Neural cell (in vitro differentiated cells): ENCODE measurements at regions not wholly inside any gene's neighbourhood (a gene's known extent, or its start where the extent isn't known, plus 50 kb on each side); places are given as distances from the start of the nearest gene placed in this dataset.

ENCODE experiments used
- H2AFZ ChIP-seq: fragments of 200-600, 300-800 bp; sonication (generic), shearing (Covaris generic); 2 replicates; pipeline ENCODE4 v1.6.0; 2014; ENCODE audit warnings: low read depth, mild to moderate bottlenecking, antibody characterized with exemption, low read length, moderate library complexity
- H3F3A ChIP-seq: fragments of 200-600 bp; shearing (Covaris generic); 2 replicates; pipeline ENCODE4 v1.6.1; 2016; ENCODE audit warnings: mild to moderate bottlenecking, moderate library complexity, mixed read lengths, antibody characterized with exemption, low read length; ENCODE audit not compliant: insufficient read depth, poor library complexity, severe bottlenecking
- H3K27ac ChIP-seq: fragments of 200-600, 300-800 bp; sonication (generic), shearing (Covaris generic); 2 replicates; pipeline ENCODE4 v1.5.1; 2014; ENCODE audit warnings: mild to moderate bottlenecking, low read length, moderate library complexity
- H3K27me3 ChIP-seq: fragments of 300-800, 200-600 bp; sonication (generic), shearing (Covaris generic); 2 replicates; pipeline ENCODE4 v1.6.0; 2014; ENCODE audit warnings: mild to moderate bottlenecking, low read depth, low read length, moderate library complexity; ENCODE audit not compliant: insufficient read depth
- H3K36me3 ChIP-seq: fragments of 300-800, 200-600 bp; sonication (generic), shearing (Covaris generic); 2 replicates; pipeline ENCODE4 v1.5.1; 2014; ENCODE audit warnings: mild to moderate bottlenecking, antibody characterized with exemption, low read length, moderate library complexity; ENCODE audit not compliant: insufficient read depth
- H3K4me2 ChIP-seq: fragments of 300-800, 200-600 bp; sonication (generic), shearing (Covaris generic); 2 replicates; pipeline ENCODE4 v1.6.0; 2014; ENCODE audit warnings: mild to moderate bottlenecking, low read length
- H3K4me3 ChIP-seq: fragments of 300-800, 200-600 bp; sonication (generic), shearing (Covaris generic); 2 replicates; pipeline ENCODE4 v1.5.1; 2014; ENCODE audit warnings: mild to moderate bottlenecking, low read length, moderate library complexity
- H3K79me2 ChIP-seq: fragments of 200-600 bp; shearing (Covaris generic); replicated peaks from 2 replicates; pipeline ENCODE4 v1.6.0; 2014; ENCODE audit warnings: mild to moderate bottlenecking, low read length, moderate library complexity; ENCODE audit not compliant: insufficient read depth
- H3K9ac ChIP-seq: fragments of 300-800, 200-600 bp; sonication (generic), shearing (Covaris generic); 2 replicates; pipeline ENCODE4 v1.6.1; 2016; ENCODE audit warnings: mild to moderate bottlenecking, low read length, mixed read lengths
- H3K9me2 ChIP-seq: fragments of 200-600 bp; shearing (Covaris generic); 2 replicates; pipeline ENCODE4 v1.6.1; 2016; ENCODE audit warnings: mild to moderate bottlenecking, low read length, mixed read lengths; ENCODE audit not compliant: insufficient read depth
- H3K9me3 ChIP-seq: fragments of 200-600, 300-800 bp; sonication (generic), shearing (Covaris generic); 2 replicates; pipeline ENCODE4 v1.6.1; 2016; ENCODE audit warnings: mild to moderate bottlenecking, mixed run types, low read length, moderate library complexity, mixed read lengths
- H4K20me1 ChIP-seq: fragments of 200-600 bp; shearing (Covaris generic); 2 replicates; pipeline ENCODE4 v1.6.1; 2016; ENCODE audit warnings: mild to moderate bottlenecking, mixed run types; ENCODE audit not compliant: insufficient read depth
- CTCF ChIP-seq: fragments of 450-650 bp; IDR thresholded peaks from 2 replicates; pipeline ENCODE4 v1.5.1; 2014; ENCODE audit warnings: antibody characterized with exemption, mild to moderate bottlenecking, moderate library complexity; ENCODE audit not compliant: poor library complexity, severe bottlenecking
- EP300 ChIP-seq: fragments of 450-650 bp; conservative IDR thresholded peaks from 2 replicates; pipeline ENCODE4 v1.6.1; 2014; ENCODE audit warnings: antibody characterized with exemption, mild to moderate bottlenecking, moderate library complexity; ENCODE audit not compliant: poor library complexity, severe bottlenecking
- EZH2 ChIP-seq: fragments of 200-600, 300-800 bp; shearing (Covaris generic), sonication (generic); IDR thresholded peaks from 2 replicates; pipeline ENCODE4 v1.6.1; 2014; ENCODE audit warnings: antibody characterized with exemption, low read length, borderline replicate concordance, mild to moderate bottlenecking; ENCODE audit not compliant: insufficient read depth, poor library complexity, severe bottlenecking
- MXI1 ChIP-seq: fragments of 450-650 bp; conservative IDR thresholded peaks from 2 replicates; pipeline ENCODE4 v1.6.1; 2014; ENCODE audit warnings: antibody characterized with exemption, mild to moderate bottlenecking; ENCODE audit not compliant: poor library complexity, severe bottlenecking
- POLR2AphosphoS5 ChIP-seq: IDR thresholded peaks from 2 replicates; pipeline ENCODE4 v1.6.1; 2012
- RAD21 ChIP-seq: fragments of 450-650 bp; conservative IDR thresholded peaks from 2 replicates; pipeline ENCODE4 v1.6.1; 2014; ENCODE audit warnings: antibody characterized with exemption, mild to moderate bottlenecking, moderate library complexity
- REST ChIP-seq: IDR thresholded peaks from 2 replicates; pipeline ENCODE4 v1.6.1; 2012; ENCODE audit warnings: borderline replicate concordance
- SMC3 ChIP-seq: fragments of 450-650 bp; conservative IDR thresholded peaks from 2 replicates; pipeline ENCODE4 v1.6.1; 2014; ENCODE audit warnings: antibody characterized with exemption, mild to moderate bottlenecking, moderate library complexity; ENCODE audit not compliant: poor library complexity
- TAF1 ChIP-seq: IDR thresholded peaks from 2 replicates; pipeline ENCODE4 v1.6.1; 2012; ENCODE audit warnings: low read depth

DNA sequence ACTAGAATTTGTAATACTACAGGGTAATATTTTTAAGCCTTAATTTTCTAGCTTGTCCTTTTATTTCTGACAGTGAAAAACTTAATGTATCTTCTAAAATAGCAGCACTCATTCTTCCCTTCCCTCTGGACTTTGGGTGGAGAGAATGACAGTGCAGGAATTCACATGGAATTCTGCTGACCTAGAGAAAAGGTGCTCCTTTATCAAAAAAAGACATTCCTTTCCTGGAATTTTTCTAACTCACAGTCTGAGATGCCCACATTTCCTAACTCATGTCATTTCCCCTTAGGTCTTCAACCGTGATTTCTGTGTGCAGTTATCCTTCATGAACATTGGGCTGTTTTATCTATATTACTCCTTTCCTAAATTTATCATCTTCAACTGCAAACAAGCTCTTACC is 137.8 kb upstream of the PDGFD start:
- H3K36me3 ChIP-seq: no peaks in the 10 kb centered on the region
- no peak overlapping the region for H2AFZ ChIP-seq
- no peaks in the 10 kb centered on the region for H3K27me3 ChIP-seq
- H3K79me2 ChIP-seq: no peaks in the 10 kb centered on the region
- H3K9ac ChIP-seq: no peak overlapping the region
- TF ChIP-seq MXI1 (no peak), REST (no peak), TAF1 (no peak), EZH2 (no peak), CTCF (no peak), POLR2AphosphoS5 (no peak), SMC3 (no peak), RAD21 (no peak), EP300 (no peak)
- no peaks in the 10 kb centered on the region for H4K20me1 ChIP-seq
- H3K27ac ChIP-seq: no peak overlapping the region
- no peaks in the 10 kb centered on the region for H3F3A ChIP-seq
- no peak overlapping the region for H3K4me3 ChIP-seq
- H3K9me2 ChIP-seq: no peaks in the 10 kb centered on the region
- H3K4me2 ChIP-seq: no peak overlapping the region
- no peaks in the 10 kb centered on the region for H3K9me3 ChIP-seq

- Histone ChIP-seq H3K9me3 (no peaks in the 10 kb centered on the region), H3K9ac (no peak overlapping the region), H3K79me2 (no peaks in the 10 kb centered on the region), H3F3A (no peaks in the 10 kb centered on the region), H3K4me3 (no peak overlapping the region), H3K36me3 (no peaks in the 10 kb centered on the region), H3K27ac (no peak overlapping the region), H3K27me3 (no peaks in the 10 kb centered on the region), H4K20me1 (no peaks in the 10 kb centered on the region), H3K4me2 (no peak overlapping the region), H3K9me2 (no peaks in the 10 kb centered on the region), H2AFZ (no peak overlapping the region)
- TF ChIP-seq EP300 (no peak), POLR2AphosphoS5 (no peak), TAF1 (no peak), REST (no peak), CTCF (no peak), RAD21 (no peak), SMC3 (no peak), MXI1 (no peak), EZH2 (no peak)
These were observed 127.7 kb upstream of the PDGFD start for GRCh38 chr11:104291646-104292045.
